ENCODE measurements at regions not wholly inside any gene's neighbourhood (a gene's known extent, or its start where the extent isn't known, plus 50 kb on each side); places are given as distances from the start of the nearest gene placed in this dataset.
"Not testable (repeated sequence)": the region's sequence is repeated elsewhere in the genome, so short reads cannot be mapped to it uniquely, and the experiment has no call there.

DNA sequence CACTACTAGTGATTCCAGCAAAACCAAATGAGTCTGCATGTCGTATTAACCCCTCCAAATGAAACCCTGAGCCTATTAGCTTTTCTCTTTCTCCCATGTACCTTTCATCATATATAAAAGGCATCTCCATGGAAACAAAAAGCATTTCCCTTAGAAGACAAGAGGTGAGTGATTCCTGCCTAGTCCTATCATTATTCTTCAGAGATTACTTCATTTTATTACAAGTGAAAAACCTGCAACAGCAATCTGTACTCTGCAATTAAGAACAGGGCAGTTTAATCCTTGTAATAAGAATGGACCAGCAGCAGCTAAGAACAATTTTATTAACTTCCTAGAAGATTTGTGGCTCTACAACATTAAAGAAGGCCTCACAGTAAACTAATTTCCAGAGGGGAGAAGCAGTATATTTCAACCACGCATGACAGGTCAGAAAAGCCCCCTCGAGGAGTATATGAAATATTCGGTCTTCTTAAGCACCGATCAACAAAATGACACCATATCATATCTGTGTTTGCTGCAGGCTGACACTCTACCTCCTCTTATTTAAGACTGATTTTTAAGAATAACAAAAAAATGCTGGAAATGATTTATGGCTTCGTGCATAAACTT lies 132.3 kb upstream of the TFPI start:
- no peak for DNase-seq

DNA sequence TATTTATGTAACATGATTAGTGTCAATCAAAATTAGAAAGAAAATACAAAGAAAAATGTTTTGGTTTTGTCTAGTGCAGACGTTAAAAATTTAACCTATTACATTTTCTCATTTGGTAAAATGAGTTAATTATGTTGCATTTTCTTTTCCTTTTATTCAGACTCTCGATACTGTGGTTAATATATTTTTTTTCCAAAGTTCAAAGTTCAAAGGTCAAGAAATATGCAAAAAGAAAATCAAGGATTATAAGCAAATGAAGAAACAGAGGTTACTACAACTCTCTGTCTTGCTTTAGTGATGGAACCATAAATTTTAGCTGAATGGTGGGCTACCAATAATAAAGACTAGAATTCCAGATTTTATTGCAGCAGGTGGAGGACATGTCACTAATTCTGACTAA lies 133.3 kb upstream of the TFPI start:
- DNase-seq, result no peak

DNA sequence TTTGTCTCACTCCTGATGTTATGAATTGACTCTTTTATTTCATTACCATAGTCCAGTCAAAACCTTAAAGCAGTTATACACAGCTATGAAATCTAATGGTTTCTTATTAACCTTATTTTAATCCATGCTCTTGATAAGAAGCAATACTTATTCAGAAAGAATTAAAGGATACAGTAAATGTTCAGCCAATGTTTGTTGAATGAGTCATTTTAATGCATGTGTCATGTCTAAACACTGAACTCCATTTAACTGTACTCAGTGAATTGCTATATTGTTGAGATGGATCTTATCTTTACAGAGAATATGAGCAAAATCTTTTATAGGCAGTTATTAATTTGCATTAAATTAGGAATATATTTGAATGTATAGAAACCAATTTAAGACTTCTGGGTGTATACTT lies 135.1 kb upstream of the TFPI start:
- no peak for DNase-seq

DNA sequence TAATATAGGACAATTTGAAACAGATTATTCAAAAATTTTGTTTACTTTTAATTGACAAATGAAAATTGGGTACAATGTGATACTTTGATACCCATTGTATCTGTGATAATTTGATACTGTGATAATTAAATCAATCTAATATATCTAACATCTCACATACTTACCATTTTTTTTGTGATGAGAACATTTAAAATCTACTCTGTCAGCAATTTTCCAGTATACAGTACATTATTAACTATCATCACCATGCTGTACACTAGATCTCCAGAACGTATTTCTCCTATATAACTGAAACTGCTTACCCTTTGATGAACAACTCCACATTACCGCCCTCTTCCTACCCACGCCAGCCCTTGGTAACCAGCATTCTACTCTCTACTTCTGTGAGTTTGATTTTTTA lies 139.7 kb upstream of the TFPI start:
- no peak for DNase-seq

DNA sequence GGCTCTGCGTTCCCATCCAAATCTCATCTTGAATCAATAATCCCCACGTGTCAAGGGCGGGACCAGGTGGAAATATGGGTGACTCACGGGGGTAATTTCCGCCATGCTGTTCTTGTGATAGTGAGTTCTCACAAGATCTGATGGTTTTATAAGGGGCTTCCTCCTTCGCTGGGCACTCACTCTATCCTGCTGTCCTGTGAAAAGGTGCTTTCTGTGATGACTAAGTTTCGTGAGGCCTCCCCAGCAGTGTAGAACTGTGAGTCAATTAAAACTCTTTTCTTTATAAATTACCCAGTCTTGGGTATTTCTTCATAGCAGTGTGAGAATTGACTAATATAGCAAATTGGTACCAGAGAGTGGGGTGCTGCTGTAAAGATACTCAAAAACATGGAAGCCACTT lies 142.4 kb upstream of the TFPI start:
- DNase-seq, result not testable (repeated sequence)

DNA sequence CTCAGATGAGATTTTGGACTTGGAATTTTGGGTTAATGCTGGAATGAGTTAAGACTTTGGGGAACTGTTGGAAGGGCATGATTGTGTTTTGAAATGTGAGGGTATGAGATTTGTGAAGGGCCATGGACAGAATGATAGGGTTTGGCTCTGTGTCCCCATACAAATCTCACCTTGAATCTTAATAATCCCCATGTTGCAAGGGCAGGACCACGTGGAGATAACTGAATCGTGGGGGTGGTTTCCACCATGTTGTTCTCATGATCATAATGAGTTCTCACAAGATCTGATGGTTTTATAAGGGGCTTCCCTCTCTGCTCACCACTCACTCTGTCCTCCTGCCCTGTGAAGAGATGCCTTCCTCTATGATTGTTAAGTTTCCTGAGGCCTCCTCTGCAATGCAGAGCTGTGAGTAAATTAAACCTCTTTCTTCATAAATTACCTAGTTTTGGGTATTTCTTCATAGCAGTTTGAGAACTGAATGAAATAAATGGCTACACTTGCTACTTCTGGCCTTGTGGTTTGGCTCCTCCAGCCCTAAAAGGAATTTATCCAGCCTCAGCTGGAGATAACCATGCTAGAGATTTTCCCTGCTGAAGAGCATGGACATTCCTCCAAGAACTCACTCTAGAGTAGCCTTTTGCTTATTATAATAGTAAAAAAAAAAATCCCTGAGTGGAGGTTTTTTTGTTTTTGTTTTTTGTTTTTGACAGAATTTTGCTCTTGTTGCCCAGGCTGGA lies 144.3 kb upstream of the TFPI start:
- DNase-seq, result no peak

DNA sequence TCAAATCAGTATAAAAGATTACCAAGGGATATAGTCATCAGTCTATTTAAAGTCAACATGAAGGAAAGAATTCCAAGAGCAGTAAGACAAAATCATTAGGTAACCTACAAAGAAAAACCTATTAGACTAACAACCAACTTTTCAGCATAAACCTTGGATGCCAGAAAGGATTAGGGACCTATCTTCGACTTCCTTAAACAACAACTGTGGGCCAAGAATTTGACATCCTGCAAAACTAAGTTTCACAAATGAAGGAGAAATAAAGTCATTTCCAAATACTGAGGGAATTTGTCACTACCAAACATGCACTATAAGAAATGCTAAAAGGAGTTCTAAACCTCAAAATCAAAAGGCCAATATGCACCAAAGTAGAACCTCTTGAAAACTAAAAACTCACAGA lies 147.9 kb upstream of the TFPI start:
- DNase-seq, result no peak

DNA sequence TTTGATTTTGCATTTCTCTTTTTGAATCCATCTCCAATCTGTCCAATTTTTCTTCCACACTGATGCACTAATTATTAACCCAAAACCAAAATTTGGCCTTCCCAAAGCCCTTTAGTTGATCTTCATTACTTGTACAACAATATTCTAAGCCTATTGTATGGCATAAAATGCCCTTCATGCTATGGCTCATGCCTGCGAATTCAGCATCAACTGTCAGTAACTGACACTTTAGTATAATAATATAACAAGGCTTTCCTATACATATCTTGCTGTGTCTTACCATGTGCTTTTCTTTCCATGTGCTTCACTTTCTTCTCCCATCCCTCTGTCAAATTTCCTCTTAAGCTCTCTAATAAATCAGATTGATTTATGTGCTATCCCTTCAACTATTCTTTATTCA lies 154.0 kb upstream of the TFPI start:
- DNase-seq, result no peak

DNA sequence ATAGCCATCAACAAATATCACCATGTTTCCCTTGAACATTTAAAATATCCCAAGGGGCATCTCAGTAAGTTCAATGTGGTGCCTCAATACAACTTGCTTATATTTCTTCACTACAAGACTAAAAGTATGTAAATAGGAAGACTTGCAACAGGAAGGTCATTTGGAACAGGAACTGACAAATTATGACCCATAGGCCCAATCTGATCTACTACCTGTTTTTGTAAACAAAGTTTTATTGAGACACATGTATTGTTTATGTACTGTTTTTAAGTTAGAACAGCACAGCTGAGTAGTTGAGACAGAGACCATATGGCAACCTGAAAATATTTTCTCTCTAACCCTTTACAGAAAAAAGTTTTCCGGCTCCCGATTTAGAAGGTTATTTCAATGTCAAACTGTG lies 154.8 kb upstream of the TFPI start:
- no peak for DNase-seq

DNA sequence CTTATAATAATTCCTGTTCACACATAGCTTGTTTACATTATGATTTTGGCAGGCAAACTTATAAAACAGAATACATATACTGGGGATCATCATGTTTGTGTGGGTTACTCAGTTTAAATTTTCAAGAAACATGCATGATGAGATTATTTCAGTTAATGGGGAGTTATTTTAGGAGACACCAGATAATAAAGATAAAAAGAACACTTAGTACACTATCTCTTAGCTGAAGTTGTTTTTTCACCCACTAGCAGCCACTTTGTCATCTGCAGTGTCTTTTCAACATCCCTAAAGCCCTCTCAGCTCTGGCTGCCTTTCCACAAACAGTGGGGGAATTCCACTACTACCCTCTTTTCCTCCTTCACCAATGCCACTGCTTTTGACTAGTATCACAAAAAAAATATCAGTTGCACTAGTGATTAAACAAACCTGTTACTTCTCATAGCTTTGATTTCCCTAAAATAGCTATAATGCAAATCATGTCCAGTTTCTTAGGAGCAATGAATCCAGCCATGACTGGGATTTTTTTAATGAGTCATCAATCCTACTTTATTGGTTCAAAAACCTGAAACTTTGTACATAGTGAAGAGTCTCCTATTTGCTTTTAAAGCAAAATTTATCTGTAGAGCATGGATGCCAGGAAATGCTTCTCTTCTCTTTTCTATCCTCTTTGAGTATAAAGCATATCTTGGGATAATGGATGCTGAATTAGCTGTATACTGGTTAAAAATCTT lies 156.7 kb upstream of the TFPI start:
- DNase-seq, result no peak

DNA sequence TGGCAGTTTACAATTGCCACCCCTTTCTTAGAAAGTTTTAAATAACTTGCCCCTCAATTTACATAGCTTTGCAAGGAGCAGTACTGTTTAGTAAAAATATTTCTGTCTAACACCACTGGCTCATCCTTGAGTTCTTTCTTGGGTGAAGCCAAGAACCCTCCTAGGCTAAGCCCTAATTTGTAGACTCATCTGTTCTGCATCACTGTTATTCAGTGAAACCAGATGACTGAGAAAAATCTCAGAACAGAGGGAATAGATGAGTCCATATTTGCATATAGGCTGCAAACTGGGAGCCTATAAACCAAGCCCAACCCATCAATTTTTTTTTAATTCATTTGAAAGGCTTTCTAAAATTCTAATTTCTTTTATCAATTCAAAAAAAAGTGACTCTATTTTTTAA lies 161.4 kb upstream of the TFPI start:
- no peak for DNase-seq

DNA sequence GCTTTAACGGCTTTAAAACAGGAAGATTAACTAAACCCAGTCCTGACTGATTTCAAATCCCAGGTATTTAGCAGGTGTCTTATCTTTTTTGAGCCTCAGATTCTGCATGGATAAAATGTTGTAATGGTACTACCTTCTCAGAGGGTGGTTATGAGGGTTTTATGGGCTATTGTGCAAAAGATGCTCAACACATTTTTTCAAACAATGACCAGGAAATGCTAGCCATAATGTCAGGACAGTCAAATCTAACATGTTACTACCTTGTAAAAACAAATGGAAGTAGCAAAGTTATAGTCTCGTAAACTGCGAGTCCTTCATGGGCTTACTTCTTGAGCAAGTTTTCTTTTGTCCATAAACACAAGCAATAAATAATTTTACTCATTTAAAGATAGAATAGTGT lies 162.1 kb upstream of the TFPI start:
- DNase-seq, result no peak

DNA sequence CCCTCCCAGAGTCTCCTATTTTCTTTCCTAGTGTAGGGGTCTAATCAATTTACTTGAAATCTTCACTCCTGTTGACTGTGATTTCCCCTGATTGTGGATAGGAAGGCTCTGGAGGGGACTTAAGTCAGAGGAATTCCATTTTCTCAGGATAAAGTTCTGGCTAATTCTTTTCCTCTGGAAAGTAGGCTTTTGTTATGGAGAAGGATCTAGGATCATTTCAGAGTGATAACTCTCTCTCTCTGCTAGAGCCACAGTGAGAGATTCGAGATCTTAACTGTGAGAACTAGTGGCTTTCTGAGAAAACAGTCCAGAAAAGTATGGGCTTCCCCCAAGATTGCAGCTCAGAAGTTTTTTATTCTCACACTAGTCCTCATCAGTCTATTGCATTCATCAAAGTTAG lies 163.9 kb upstream of the TFPI start:
- no peak for DNase-seq

DNA sequence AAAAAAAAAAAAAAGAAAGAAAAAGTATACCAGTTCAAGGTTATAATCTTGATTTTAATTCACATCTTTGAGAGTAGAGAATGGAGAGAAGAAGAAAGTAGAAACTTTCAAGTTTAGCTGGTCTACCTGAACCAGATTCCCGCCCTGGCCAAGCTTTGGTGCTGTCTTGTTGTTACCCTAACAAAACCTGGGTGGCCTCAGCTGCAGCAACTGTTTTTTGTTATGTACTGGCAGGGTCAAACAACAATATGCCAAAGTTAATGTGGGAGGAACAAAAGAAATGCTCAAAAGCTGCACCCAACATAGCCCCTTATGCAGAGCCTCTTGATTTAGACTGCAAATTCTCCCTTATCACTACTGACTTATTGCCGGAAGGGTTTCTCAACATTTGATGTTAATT lies 165.3 kb upstream of the TFPI start:
- no peak for DNase-seq

DNA sequence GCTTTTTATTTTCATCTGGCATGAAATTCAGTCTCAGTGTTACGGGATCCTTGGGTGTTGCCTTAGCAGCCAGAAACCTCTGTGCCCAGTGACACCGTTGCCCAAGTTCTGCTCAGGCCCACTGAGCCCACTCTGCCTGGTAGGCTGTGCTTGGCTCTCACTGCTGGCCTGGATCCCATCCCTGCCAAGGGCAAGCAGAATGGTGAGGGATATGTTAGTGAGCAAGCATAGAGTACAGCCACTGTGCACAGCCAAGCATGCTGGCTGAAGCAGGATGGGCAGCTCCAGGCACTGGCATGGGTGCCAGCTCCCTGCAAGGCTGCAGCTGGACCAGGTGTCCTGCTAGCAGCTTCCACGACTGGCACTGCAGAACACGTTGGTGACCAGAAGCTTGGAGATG lies 194.7 kb upstream of the TFPI start:
- no peak for DNase-seq

DNA sequence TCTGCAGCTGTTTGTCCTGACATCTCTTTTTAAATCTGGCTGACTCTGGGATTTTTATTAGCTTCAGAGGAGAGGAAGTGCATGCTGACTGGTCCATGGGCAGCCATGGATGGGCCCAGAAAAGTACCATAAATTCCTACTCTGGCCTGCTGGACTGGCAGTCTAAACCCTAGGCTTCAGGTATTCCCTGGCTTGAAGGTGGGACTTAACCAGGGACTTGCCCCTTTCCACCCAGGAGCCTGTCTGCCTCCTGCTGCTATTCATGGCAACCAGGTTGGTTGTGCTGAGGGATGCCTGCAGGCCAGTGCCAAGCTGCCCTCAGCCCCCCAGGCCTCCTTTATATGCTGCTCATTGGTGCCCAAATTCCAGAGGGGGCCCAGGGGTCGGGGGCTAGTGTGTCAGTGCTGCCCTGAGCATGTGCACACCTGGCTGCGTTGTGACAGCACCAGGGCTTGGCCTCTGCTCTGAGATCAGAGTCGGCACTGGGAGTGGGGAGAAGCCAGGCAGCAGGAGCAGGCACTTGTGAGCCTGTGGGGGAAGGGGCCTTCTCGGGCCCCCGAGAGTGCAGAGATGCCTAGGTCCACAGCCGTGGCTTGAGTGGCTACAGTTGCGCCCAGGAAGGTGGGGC lies 195.7 kb upstream of the TFPI start:
- DNase-seq, result no peak

DNA sequence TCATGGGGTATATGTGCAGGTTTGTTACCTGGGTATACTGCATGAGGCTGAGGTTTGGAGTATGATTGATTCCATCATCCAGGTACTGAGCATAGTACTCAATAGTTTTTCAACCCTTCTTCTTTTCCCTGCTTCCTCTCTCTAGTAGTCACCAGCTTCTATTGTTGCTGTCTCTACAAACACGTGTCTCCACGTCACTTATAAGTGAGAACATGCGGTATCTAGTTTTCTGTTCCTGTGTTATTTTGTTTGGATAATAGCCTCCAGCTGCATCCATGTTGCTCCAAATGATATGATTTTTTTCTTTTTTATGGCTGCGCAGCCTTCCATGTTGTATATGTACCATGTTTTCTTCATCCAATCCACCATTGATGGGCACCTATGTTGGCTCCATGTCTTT lies 214.8 kb upstream of the TFPI start:
- DNase-seq, result no peak

DNA sequence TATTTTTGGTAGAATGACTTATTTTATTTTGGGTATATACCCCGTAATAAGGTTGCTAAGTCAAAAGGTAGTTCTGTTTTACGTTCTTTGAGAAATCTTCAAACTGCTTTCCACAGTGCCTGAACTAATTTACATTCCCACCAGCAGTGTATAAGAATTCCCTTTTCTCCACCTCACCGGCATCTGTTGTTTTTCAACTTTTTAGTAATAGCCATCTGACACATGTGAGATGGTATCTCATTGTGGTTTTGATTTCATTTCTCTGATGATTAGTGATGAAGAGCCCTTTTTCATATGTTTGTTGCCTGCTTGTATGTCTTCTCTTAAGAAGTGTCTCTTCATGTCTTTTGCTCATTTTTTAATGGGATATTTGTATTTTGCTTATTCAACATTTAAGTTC lies 215.2 kb upstream of the TFPI start:
- DNase-seq, result no peak

DNA sequence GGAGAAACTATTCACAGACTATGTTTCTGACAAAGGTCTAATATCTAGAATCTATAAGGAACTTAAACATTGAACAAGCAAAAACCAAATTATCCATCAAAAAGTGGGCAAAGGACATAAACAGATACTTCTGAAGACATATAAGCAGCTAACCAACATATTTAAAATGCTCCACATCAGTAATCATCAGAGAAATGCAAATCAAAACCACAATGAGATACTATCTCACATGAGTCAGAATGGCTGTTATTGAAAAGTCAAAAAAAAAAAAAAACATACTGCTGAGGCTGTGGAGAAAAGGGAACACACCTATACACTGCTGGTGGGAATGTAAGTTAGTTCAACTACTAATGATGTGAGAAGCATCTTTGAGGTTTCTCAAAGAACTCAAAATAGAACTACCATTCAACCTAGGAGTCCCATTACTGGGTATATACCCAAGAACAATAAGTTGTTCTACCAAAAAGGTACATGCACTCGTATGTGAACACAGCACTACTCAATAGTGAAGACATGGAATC lies 220.4 kb upstream of the TFPI start:
- DNase-seq, result no peak

DNA sequence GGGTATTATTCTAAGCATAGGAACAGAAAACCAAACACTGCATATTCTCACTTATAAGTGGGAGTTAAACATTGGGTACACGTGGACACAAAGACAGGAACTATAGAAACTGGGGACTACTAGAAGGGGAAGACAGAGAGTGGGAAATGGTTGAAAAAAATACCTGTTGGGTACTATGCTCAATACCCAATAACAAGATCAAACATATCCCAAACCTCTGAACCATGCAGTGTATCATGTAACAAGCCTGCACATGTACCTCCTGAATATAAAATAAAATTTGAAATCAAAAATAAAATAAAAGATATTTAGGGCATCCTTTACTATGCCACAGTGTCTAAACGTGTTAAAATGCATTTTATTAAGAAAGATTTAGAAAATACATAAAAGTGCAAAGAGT lies 221.0 kb upstream of the TFPI start:
- DNase-seq, result no peak

DNA sequence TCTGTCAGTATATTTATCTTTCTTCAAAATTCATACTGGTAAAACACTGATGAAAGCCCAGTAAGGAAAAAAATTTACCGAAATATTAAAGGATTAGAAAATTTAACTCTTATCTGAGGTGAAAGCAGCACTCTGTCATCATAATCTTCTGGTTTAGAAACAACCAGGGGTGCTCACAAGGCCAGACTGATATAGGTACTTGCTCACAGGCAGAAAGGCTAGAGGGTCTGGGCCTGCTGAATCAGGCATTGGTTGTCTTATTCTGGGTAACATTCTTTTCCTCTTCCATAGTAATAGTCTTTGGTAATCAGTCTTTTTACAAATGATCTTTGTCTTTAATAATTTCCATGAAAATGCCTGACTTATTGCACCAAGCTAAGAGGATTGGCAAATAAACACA lies 221.4 kb upstream of the TFPI start:
- DNase-seq, result no peak

DNA sequence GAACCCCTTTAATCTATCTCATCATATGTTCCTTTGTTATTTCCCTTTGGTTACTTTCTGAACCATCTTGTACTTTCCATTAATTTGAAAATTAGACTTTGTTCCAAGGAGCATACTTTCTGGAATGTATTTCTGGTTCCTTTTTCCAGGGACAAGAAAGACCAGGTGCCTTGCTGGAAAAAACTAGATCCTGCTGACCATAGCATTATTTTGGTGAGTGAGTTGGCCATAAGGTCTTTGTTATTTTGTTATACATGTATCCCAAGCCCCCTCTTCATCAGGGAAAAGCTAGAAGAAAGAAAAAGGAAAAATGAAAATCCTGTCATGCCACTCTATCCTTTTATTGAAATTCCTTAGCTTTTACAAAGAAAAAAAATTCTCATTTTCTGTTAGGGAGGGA lies 228.1 kb upstream of the TFPI start:
- no peak for DNase-seq

DNA sequence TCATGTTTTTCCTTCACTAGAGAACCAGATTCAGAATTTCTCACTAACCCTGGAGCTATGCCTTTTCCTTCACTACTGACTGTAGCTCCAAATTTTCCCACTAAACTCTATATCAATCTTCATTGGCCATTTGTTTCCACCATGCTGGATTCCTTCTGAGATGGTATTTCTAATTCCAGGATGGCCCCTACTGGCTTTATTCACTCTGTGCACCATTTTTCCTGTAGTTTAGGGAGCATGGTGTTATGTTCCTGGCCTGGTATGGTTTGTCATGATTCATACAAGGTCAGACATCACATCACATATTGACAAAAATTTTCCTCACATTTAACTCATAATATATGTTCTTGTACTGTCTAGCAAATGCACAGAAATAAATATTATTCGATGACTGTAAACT lies 229.2 kb upstream of the TFPI start:
- DNase-seq, result no peak

DNA sequence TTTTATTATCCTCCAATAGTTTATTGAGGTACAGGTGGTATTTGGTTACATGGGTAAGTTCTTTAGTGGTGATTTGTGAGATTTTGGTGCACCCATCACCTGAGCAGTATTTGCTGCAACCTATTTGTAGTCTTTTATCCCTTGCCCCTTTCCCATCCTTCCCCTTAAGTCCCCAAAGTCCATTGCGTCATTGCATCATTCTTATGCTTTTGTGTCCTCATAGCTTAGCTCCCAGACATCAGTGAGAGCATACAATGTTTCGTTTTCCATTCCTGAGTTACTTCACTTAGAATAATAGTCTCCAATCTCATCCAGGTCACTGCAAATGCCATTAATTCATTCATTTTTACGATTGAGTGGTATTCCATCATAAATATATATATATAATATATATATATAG lies 229.9 kb upstream of the TFPI start:
- not testable (repeated sequence) for DNase-seq

Measured in NCI-H1694 (cell line).